ENCODE measurements at regions not wholly inside any gene's neighbourhood (a gene's known extent, or its start where the extent isn't known, plus 50 kb on each side); places are given as distances from the start of the nearest gene placed in this dataset.

DNA sequence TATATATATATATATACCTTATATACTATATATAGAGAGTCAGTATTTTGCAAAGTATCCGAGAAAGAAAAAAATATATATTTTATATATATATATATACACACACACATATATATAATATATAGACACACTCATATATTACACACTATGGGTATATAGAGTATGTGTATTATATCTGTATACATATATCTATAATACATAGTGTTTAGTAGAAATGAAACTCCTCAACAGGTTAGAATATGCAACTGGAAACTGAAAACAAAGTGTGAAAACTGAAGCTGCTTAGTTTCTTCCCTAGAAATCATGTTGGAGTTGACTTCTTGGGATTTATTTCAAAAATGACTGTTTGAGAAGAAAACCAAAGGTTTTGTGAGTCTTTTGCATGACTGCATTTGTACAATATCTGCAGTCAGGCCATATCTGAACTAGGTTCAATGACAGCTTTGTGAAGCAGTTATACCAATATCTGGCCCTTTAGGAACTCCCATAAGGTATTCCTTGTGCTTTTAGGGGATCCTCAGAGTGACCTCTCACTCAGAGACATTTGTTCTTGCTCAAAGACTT, 284.1 kb downstream of the CASP12 start:
- DNase-seq (ENCODE audit: insufficient read length, low spot score) (no peak), FAIRE-seq (no peak)
- TF ChIP-seq, protein P1, sequence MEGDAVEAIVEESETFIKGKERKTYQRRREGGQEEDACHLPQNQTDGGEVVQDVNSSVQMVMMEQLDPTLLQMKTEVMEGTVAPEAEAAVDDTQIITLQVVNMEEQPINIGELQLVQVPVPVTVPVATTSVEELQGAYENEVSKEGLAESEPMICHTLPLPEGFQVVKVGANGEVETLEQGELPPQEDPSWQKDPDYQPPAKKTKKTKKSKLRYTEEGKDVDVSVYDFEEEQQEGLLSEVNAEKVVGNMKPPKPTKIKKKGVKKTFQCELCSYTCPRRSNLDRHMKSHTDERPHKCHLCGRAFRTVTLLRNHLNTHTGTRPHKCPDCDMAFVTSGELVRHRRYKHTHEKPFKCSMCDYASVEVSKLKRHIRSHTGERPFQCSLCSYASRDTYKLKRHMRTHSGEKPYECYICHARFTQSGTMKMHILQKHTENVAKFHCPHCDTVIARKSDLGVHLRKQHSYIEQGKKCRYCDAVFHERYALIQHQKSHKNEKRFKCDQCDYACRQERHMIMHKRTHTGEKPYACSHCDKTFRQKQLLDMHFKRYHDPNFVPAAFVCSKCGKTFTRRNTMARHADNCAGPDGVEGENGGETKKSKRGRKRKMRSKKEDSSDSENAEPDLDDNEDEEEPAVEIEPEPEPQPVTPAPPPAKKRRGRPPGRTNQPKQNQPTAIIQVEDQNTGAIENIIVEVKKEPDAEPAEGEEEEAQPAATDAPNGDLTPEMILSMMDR (IDR thresholded peaks at IDR 0.05; ENCODE audit: insufficient read depth, missing control alignments), result no peak

DNA sequence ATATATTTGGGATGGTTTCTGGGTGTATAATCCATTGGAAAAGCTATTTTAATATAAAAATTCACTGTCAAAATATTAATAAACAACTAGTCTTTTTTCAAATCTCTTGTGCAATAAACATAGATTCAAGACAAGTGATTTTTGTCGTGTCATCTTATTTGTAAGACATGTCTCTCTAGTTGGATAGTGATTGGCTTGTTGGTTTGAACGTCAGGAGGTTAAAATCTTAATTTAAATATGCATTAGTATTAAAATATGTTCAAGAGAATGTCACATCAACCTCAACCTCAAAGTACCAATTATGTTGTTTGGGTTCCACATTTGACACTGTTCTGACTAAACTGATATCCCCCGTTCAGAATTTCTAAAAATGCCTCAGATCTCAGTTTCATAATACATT, 287.6 kb downstream of the CASP12 start:
- DNase-seq (ENCODE audit: insufficient read length, low spot score) (no peak), FAIRE-seq (no peak)
- TF ChIP-seq, protein P1 (IDR thresholded peaks at IDR 0.05; ENCODE audit: insufficient read depth, missing control alignments), result no peak

DNA sequence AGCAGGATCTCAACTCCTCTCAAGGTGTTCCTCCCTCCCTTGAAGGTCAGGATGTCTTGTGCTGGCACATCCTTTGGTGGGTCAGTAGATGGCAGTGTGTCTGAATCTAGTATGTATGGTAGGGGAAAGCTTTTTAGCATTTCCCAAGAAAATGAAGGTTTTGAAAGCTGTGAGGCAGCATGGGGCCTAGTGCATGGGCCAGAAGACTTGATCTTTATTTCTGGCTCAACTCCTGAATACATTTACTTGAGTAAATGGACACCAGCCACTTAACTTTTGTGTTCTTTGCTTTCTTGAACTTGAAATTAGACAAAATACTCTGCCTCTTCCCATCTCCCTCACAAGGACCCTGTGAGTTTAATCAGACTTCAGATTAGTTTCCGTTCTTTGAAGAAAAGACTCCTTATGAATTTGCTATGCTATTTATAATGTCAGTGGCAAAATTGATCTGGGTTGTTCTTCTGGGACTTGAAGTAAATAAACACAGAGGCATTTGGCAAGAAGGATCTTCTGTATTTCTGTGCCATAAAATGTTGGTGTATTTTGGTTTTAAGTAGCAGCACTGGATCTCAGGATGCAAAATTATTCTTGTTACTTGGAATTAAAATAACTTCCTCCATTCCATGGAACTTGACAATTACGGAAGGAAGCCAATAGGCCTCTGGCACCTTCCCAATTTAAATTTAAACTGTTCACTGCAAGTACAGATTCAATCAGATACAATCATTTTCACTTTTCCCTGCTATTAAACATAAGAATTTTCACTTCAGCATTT, 288.8 kb downstream of the CASP12 start:
- FAIRE-seq, result no peak
- TF ChIP-seq, protein P1 (IDR thresholded peaks at IDR 0.05; ENCODE audit: insufficient read depth, missing control alignments), result peak; percentile 70

DNA sequence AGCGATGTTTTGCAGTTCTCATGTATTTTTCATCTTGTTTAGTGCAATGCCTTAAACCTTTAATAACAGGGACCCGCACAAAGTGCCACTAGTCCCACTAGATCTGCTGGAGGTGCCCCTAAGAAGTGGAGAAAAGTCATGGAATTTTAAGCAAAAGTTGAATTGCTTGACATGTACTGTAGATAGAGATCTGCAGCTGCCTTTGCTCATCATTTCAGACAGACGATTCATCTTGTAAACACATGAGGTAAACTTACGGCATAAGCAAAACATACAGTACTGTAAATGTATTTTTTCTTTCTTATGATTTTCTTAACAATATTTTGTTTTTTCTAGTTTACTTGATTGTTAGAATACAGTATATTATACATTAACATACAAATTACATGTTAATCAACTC, 295.6 kb downstream of the CASP12 start:
- FAIRE-seq, result no peak
- DNase-seq (ENCODE audit: insufficient read length, low spot score), result no peak
- TF ChIP-seq, protein P1 (IDR thresholded peaks at IDR 0.05; ENCODE audit: insufficient read depth, missing control alignments), result no peak

More for the DNA sequence above, 288.8 kb downstream of the CASP12 start:
- no peak for DNase-seq (ENCODE audit: insufficient read length, low spot score)

DNA sequence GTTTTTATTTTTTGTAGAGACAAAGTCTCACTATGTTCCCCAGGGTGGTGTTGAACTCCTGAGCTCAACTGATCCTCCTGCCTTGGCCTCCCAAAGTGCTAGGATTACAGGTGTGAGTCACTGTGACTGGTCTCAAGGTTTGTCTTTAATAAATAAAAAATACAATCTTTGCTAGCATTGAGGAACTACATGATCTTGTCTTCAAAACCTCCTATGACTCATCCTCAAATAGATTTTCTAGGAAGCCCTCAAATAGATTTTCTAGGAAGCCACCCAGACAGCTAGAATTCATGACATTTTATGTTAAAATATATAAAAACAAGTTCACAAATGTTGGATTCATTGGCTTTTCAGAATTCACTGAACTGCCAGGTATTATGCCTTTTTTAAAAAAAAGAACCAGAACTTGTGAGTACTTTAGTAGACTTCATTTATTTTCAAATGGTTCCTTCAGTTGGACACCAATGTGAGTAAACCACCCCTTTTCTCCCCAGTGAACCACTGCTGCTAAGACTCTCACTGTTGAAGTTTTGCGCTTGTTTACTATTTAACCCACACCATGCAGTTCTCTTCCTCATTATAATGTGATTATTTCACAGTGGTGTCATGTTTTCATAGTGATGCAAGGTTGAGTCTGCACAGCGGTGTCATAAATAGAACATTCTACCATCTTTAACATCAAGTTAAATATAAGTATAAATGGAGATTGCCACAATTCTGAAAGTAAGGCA, 303.9 kb downstream of the CASP12 start:
- DNase-seq (ENCODE audit: insufficient read length, low spot score) (no peak), FAIRE-seq (no peak)
- TF ChIP-seq, protein P1 (IDR thresholded peaks at IDR 0.05; ENCODE audit: insufficient read depth, missing control alignments), result no peak

DNA sequence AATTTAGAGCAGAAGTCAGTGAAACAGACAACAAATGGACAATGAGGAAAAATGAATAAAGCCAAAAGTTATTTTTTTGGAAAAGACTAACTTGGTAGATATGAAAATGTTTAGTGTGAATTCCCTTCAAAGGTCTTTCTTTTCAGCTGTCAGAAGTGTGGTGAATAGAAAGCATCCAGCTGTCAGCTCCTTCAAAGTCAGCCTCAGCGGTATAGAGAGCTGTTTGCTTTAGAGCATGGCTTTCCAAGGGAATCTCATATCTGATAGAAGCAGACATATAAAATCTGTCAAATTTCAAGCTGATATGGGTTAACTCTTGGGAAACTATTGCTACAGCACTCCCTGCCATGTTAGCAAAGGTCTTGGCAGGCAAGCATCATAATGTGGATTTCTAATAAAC, 309.3 kb downstream of the CASP12 start:
- TF ChIP-seq, protein P1 (IDR thresholded peaks at IDR 0.05; ENCODE audit: insufficient read depth, missing control alignments), result no peak
- no peak for DNase-seq (ENCODE audit: insufficient read length, low spot score)
- no peak for FAIRE-seq
